H9 (cell line): ENCODE measurements at regions not wholly inside any gene's neighbourhood (a gene's known extent, or its start where the extent isn't known, plus 50 kb on each side); places are given as distances from the start of the nearest gene placed in this dataset.

Experiments used
- DNase-seq: peaks from one replicate; pipeline ENCODE4 v3.0.0-alpha.2; 2017
- H2AFZ ChIP-seq: one replicate; pipeline ENCODE4 v1.6.1; 2013; ENCODE audit warnings: mild to moderate bottlenecking, low read length, control low read depth, moderate library complexity
- H2AK5ac ChIP-seq: 2 replicates; pipeline ENCODE4 v1.6.1; 2013; ENCODE audit warnings: low read length, control low read depth, mixed read lengths; ENCODE audit not compliant: insufficient read length
- H2BK120ac ChIP-seq: one replicate; pipeline ENCODE4 v1.6.1; 2013; ENCODE audit warnings: low read depth, mild to moderate bottlenecking, low read length, control low read depth, inconsistent platforms; ENCODE audit not compliant: poor library complexity, severe bottlenecking
- H2BK12ac ChIP-seq: 2 replicates; pipeline ENCODE4 v1.6.1; 2013; ENCODE audit warnings: low read length, control low read depth, mixed read lengths, low read depth; ENCODE audit not compliant: insufficient read length
- H2BK15ac ChIP-seq: 2 replicates; pipeline ENCODE4 v1.6.1; 2013; ENCODE audit warnings: low read depth, low read length, control low read depth
- H2BK20ac ChIP-seq: one replicate; pipeline ENCODE4 v1.6.1; 2013; ENCODE audit warnings: low read depth, mild to moderate bottlenecking, low read length, control low read depth, inconsistent platforms; ENCODE audit not compliant: poor library complexity, severe bottlenecking
- H2BK5ac ChIP-seq: 2 replicates; pipeline ENCODE4 v1.6.1; 2013; ENCODE audit warnings: low read length, control low read depth, mixed read lengths; ENCODE audit not compliant: insufficient read length
- H3K14ac ChIP-seq: 2 replicates; pipeline ENCODE4 v1.6.1; 2013; ENCODE audit warnings: low read length, control low read depth; ENCODE audit not compliant: insufficient read depth
- H3K18ac ChIP-seq: 2 replicates; pipeline ENCODE4 v1.6.1; 2013; ENCODE audit warnings: low read depth, mild to moderate bottlenecking, mixed read lengths, low read length, control low read depth; ENCODE audit not compliant: insufficient read length
- H3K23ac ChIP-seq: 2 replicates; pipeline ENCODE4 v1.6.1; 2013; ENCODE audit warnings: low read length, control low read depth, mixed read lengths, low read depth; ENCODE audit not compliant: insufficient read length
- H3K23me2 ChIP-seq: 2 replicates; pipeline ENCODE4 v1.6.1; 2013; ENCODE audit warnings: low read depth, mild to moderate bottlenecking, mixed read lengths, low read length, control low read depth; ENCODE audit not compliant: insufficient read length, poor library complexity, severe bottlenecking
- H3K27ac ChIP-seq: 2 replicates; pipeline ENCODE4 v1.5.1; 2013; ENCODE audit warnings: low read length, control low read depth, mixed read lengths, low read depth; ENCODE audit not compliant: insufficient read length
- H3K27me3 ChIP-seq: 2 replicates; pipeline ENCODE4 v1.6.1; 2013; ENCODE audit warnings: low read length, control low read depth, inconsistent platforms; ENCODE audit not compliant: insufficient read depth
- H3K4ac ChIP-seq: 2 replicates; pipeline ENCODE4 v1.6.1; 2013; ENCODE audit warnings: low read depth, mild to moderate bottlenecking, control low read depth, inconsistent platforms, low read length, moderate library complexity
- H3K4me1 ChIP-seq: 2 replicates; pipeline ENCODE4 v1.6.1; 2013; ENCODE audit warnings: low read length, control low read depth, inconsistent platforms; ENCODE audit not compliant: insufficient read depth
- H3K4me2 ChIP-seq: 2 replicates; pipeline ENCODE4 v1.6.1; 2013; ENCODE audit warnings: low read length, control low read depth, mixed read lengths; ENCODE audit not compliant: insufficient read length, insufficient read depth
- H3K56ac ChIP-seq: 2 replicates; pipeline ENCODE4 v1.6.1; 2013; ENCODE audit warnings: low read depth, mild to moderate bottlenecking, mixed read lengths, low read length, control low read depth; ENCODE audit not compliant: insufficient read length
- H3K79me1 ChIP-seq: 2 replicates; pipeline ENCODE4 v1.6.1; 2013; ENCODE audit warnings: low read depth, mild to moderate bottlenecking, moderate library complexity, low read length, control low read depth, inconsistent platforms; ENCODE audit not compliant: insufficient read depth, poor library complexity, severe bottlenecking
- H3K79me2 ChIP-seq: 2 replicates; pipeline ENCODE4 v1.6.1; 2013; ENCODE audit warnings: low read length, control low read depth, inconsistent platforms; ENCODE audit not compliant: insufficient read depth
- H3K9ac ChIP-seq: 2 replicates; pipeline ENCODE4 v1.6.1; 2013; ENCODE audit warnings: low read length, control low read depth, mixed read lengths; ENCODE audit not compliant: insufficient read length; ENCODE audit errors: extremely low read depth
- H3K9me3 ChIP-seq: one replicate; pipeline ENCODE4 v1.6.1; 2013; ENCODE audit warnings: low read depth, low read length, inconsistent platforms; ENCODE audit not compliant: control insufficient read depth
- H3T11ph ChIP-seq: one replicate; pipeline ENCODE4 v1.6.1; 2013; ENCODE audit warnings: mild to moderate bottlenecking, low read length, control low read depth, inconsistent platforms
- H4K20me1 ChIP-seq: one replicate; pipeline ENCODE4 v1.6.1; 2013; ENCODE audit not compliant: control insufficient read depth, insufficient read length, insufficient read depth
- H4K5ac ChIP-seq: 2 replicates; pipeline ENCODE4 v1.6.1; 2013; ENCODE audit warnings: low read depth, mild to moderate bottlenecking, mixed read lengths, low read length, control low read depth; ENCODE audit not compliant: insufficient read length
- H4K8ac ChIP-seq: replicated peaks from 2 replicates; pipeline ENCODE4 v1.6.1; 2013; ENCODE audit warnings: low read length, control low read depth, mixed read lengths, low read depth; ENCODE audit not compliant: insufficient read length
- H4K91ac ChIP-seq: 2 replicates; pipeline ENCODE4 v1.6.1; 2013; ENCODE audit warnings: low read depth, mild to moderate bottlenecking, moderate library complexity, mixed read lengths, low read length, control low read depth; ENCODE audit not compliant: insufficient read length
- H3K27ac Mint-ChIP-seq, 3 experiments: 2 replicates in 2 of 3; 3 replicates in 1 of 3; pipeline ENCODE4 v1.8.0; 2020 to 2021; ENCODE audit warnings: mixed read lengths in 3 of 3, mild to moderate bottlenecking in 1 of 3, moderate library complexity in 1 of 3
- H3K27me3 Mint-ChIP-seq: 2 replicates; pipeline ENCODE4 v1.8.0; 2021; ENCODE audit warnings: low read depth, mild to moderate bottlenecking, moderate library complexity, mixed read lengths
- H3K36me3 Mint-ChIP-seq, 3 experiments: 2 replicates in 2 of 3; 3 replicates in 1 of 3; pipeline ENCODE4 v1.8.0; 2020 to 2021; ENCODE audit warnings: low read depth in 3 of 3, mixed read lengths in 3 of 3; ENCODE audit not compliant: insufficient read depth in 1 of 3
- H3K4me1 Mint-ChIP-seq, 2 experiments: 2 replicates each; pipeline ENCODE4 v1.8.0; 2020; ENCODE audit warnings: mixed read lengths in 2 of 2
- H3K4me3 Mint-ChIP-seq, 2 experiments: 2 replicates in 1 of 2; 3 replicates in 1 of 2; pipeline ENCODE4 v1.8.0; 2020 to 2021; ENCODE audit warnings: mild to moderate bottlenecking in 2 of 2, mixed read lengths in 2 of 2, moderate library complexity in 1 of 2
- H3K9me3 Mint-ChIP-seq, 2 experiments: 2 replicates in 1 of 2; 3 replicates in 1 of 2; pipeline ENCODE4 v1.8.0; 2020; ENCODE audit warnings: mild to moderate bottlenecking in 2 of 2, mixed read lengths in 2 of 2, moderate library complexity in 1 of 2
- CTCF ChIP-seq: fragments of 200-600 bp; sonication (generic); conservative IDR thresholded peaks from 3 replicates; pipeline ENCODE4 v1.8.0; 2021; ENCODE audit warnings: antibody characterized with exemption, mild to moderate bottlenecking
- WGBS: extraction: QIAGEN DNeasy Blood & Tissue Kit; methylation state at CpG from one replicate; pipeline ENCODE4 v1.1.7; 2013; ENCODE audit warnings: missing lambda C conversion rate, low lambda C conversion rate, mixed read lengths; ENCODE audit not compliant: insufficient read length; ENCODE audit errors: extremely low coverage; 5-methylcytosine and 5-hydroxymethylcytosine counted together

GRCh38 chr16:86124321-86124720, 225.4 kb downstream of the IRF8 start:
- Histone ChIP-seq H3K79me2 (no peaks in the 10 kb centered on the region), H3K9me3 (no peaks in the 10 kb centered on the region), H2BK20ac (no peak overlapping the region), H3T11ph (no peak overlapping the region), H3K4me2 (no peak overlapping the region), H3K9ac (no peak overlapping the region), H3K23me2 (no peaks in the 10 kb centered on the region), H3K27ac (no peak overlapping the region), H4K8ac (no peak overlapping the region), H3K18ac (no peak overlapping the region), H3K4me1 (no peaks in the 10 kb centered on the region; the same call in 1 of the 2 replicates), H3K56ac (no peak overlapping the region), H2BK5ac (no peak overlapping the region), H3K23ac (no peak overlapping the region), H3K14ac (no peak overlapping the region), H2BK12ac (no peak overlapping the region), H2AK5ac (no peak overlapping the region), H4K5ac (no peak overlapping the region), H3K27me3 (no peaks in the 10 kb centered on the region), H2AFZ (no peak overlapping the region), H3K79me1 (no peaks in the 10 kb centered on the region), H2BK120ac (no peak overlapping the region), H4K20me1 (peaks cover 5% of the 10 kb centered on the region), H2BK15ac (no peak overlapping the region), H3K4ac (no peak overlapping the region), H4K91ac (no peak overlapping the region)
- Mint-ChIP-seq H3K36me3 (no peaks in the 10 kb centered on the region), H3K9me3 (no peaks in the 10 kb centered on the region), H3K4me3 (no peak overlapping the region), H3K27ac (no peak overlapping the region), H3K27me3 (peaks cover 21% of the 10 kb centered on the region), H3K4me1 (peaks cover 4 to 8% of the 10 kb centered on the region in 2 experiments)
- TF ChIP-seq CTCF = no peak
- DNase-seq = no peak
- no CpG with 5 or more reads among the region's 4 CpGs for WGBS
